ENCODE measurements at regions not wholly inside any gene's neighbourhood (a gene's known extent, or its start where the extent isn't known, plus 50 kb on each side); places are given as distances from the start of the nearest gene placed in this dataset.

GRCh38 chr18:60649842-60650536 lies 277.4 kb upstream of the MC4R start (continued):
- TF ChIP-seq NRF1 (IDR thresholded peaks at IDR 0.05; ENCODE audit: low read depth, low read length) (no peak), RFX5 (IDR thresholded peaks at IDR 0.05; ENCODE audit: borderline replicate concordance, low read depth, low read length) (no peak), GABPA (IDR thresholded peaks at IDR 0.05; ENCODE audit: borderline replicate concordance, insufficient read depth, low read length) (no peak)

All from H1 (cell line).